ENCODE measurements at regions not wholly inside any gene's neighbourhood (a gene's known extent, or its start where the extent isn't known, plus 50 kb on each side); places are given as distances from the start of the nearest gene placed in this dataset.

- TF ChIP-seq EZH2phosphoT487 (IDR thresholded peaks at IDR 0.05; ENCODE audit: borderline replicate concordance, low read length) = no peak
- TF ChIP-seq CTCF (IDR thresholded peaks at IDR 0.05; ENCODE audit: low read depth, low read length, poor library complexity, severe bottlenecking) = no peak
Observed at GRCh38 chr12:60872219-60872618, 1276.4 kb downstream of the SLC16A7 start.

All from DOHH2 (cell line).